Activated CD4-positive, alpha-beta T cell treated with anti-CD3 and anti-CD28 coated beads for 4 hours (primary cell): ENCODE measurements at regions not wholly inside any gene's neighbourhood (a gene's known extent, or its start where the extent isn't known, plus 50 kb on each side); places are given as distances from the start of the nearest gene placed in this dataset.
"Not testable (repeated sequence)": the region's sequence is repeated elsewhere in the genome, so short reads cannot be mapped to it uniquely, and the experiment has no call there.

Experiments used
- DNase-seq, 2 donors: peaks; one replicate each; pipeline ENCODE4 v3.0.0-alpha.2; 2020

GRCh38 chr2:150695451-150696135, 208.1 kb upstream of the RND3 start:
- no peak for DNase-seq

GRCh38 chr2:150693556-150693955, 206.1 kb upstream of the RND3 start:
- no peak for DNase-seq

GRCh38 chr2:150690870-150691269, 203.4 kb upstream of the RND3 start:
- no peak for DNase-seq

GRCh38 chr2:150690261-150690660, 202.8 kb upstream of the RND3 start:
- DNase-seq = no peak

GRCh38 chr2:150689590-150689989, 202.1 kb upstream of the RND3 start:
- no peak for DNase-seq

- DNase-seq = no peak
Measured at GRCh38 chr2:150688016-150688415, 200.5 kb upstream of the RND3 start.

- no peak for DNase-seq
Measured at GRCh38 chr2:150686391-150686790, 198.9 kb upstream of the RND3 start.

GRCh38 chr2:150681120-150681804, 193.8 kb upstream of the RND3 start:
- no peak for DNase-seq

GRCh38 chr2:150679456-150680120, 192.1 kb upstream of the RND3 start:
- no peak for DNase-seq

GRCh38 chr2:150677551-150677950, 190.1 kb upstream of the RND3 start:
- no peak for DNase-seq

GRCh38 chr2:150676747-150677383, 189.4 kb upstream of the RND3 start:
- DNase-seq = no peak

GRCh38 chr2:150675807-150676206, 188.3 kb upstream of the RND3 start:
- DNase-seq = no peak

GRCh38 chr2:150674283-150674682, 186.8 kb upstream of the RND3 start:
- no peak for DNase-seq

- no peak for DNase-seq
Measured at GRCh38 chr2:150672311-150672710, 184.8 kb upstream of the RND3 start.

GRCh38 chr2:150669492-150669891, 182.0 kb upstream of the RND3 start:
- DNase-seq = no peak

GRCh38 chr2:150667039-150667438, 179.6 kb upstream of the RND3 start:
- not testable (repeated sequence) for DNase-seq

GRCh38 chr2:150663143-150663542, 175.7 kb upstream of the RND3 start:
- no peak for DNase-seq

GRCh38 chr2:150656002-150656401, 168.5 kb upstream of the RND3 start:
- DNase-seq = no peak

- no peak for DNase-seq
Measured at GRCh38 chr2:150653351-150653750, 165.9 kb upstream of the RND3 start.

GRCh38 chr2:150647943-150648342, 160.5 kb upstream of the RND3 start:
- DNase-seq = no peak

GRCh38 chr2:150646746-150647145, 159.3 kb upstream of the RND3 start:
- DNase-seq = no peak

- DNase-seq = no peak
Measured at GRCh38 chr2:150644298-150645067, 157.0 kb upstream of the RND3 start.
